Breast epithelium (tissue), 4 donors: ENCODE measurements at regions not wholly inside any gene's neighbourhood (a gene's known extent, or its start where the extent isn't known, plus 50 kb on each side); places are given as distances from the start of the nearest gene placed in this dataset.

Source experiments
- DNase-seq, 2 donors: peaks; one replicate each; pipeline ENCODE4 v3.0.0-alpha.2; 2019; ENCODE audit warnings: low spot score in 2 of 2
- H3K27ac ChIP-seq, 2 donors: fragments of 200-600 bp; sonication (generic) in 1 of 2; one replicate each; pipeline ENCODE4 v1.5.1; 2016 to 2019; ENCODE audit warnings: mild to moderate bottlenecking in 1 of 2
- H3K27me3 ChIP-seq, 2 donors: fragments of 200-600 bp; sonication (generic) in 1 of 2; one replicate each; pipeline versions ENCODE4 v1.5.1 to v1.6.0; 2017 to 2019; ENCODE audit warnings: control low read depth in 1 of 2, mild to moderate bottlenecking in 1 of 2
- H3K36me3 ChIP-seq: fragments of 200-600 bp; one replicate; pipeline ENCODE4 v1.5.1; 2019
- H3K4me1 ChIP-seq, 2 donors: fragments of 200-600 bp; sonication (generic); one replicate each; pipeline ENCODE4 v1.5.1; 2016 to 2019; ENCODE audit warnings: control low read depth in 1 of 2
- H3K4me3 ChIP-seq, 3 donors: fragments of 200-600 bp; sonication (generic); 1 replicate in 2 of 3; 2 replicates in 1 of 3; pipeline ENCODE4 v1.5.1; 2016 to 2019; ENCODE audit warnings: mild to moderate bottlenecking in 3 of 3, moderate library complexity in 2 of 3
- H3K9me3 ChIP-seq, 2 donors: fragments of 200-600 bp; sonication (generic) in 1 of 2; one replicate each; pipeline ENCODE4 v1.5.1; 2016 to 2019; ENCODE audit warnings: control low read depth in 1 of 2
- POLR2A ChIP-seq: fragments of 450-650 bp; IDR thresholded peaks from one replicate; pipeline ENCODE4 v1.6.1; 2016; ENCODE audit warnings: antibody characterized with exemption, mild to moderate bottlenecking, moderate library complexity
- POLR2AphosphoS5 ChIP-seq, 3 donors: sonication (generic); formaldehyde crosslinking; IDR thresholded peaks; one replicate each; pipeline ENCODE4 v1.6.1; 2017; ENCODE audit warnings: antibody characterized with exemption in 3 of 3
- intact Hi-C: fragments of 100-400 bp; cut with DNase I; formaldehyde crosslinking; loops from one replicate; pipeline ENCODE4 v1.15.1; 2023; ENCODE audit warnings: low total_unique reads
- TF ChIP-seq, protein P1 (sequence below), 3 donors: fragments of 450-650 bp; IDR thresholded peaks; one replicate each; pipeline ENCODE4 v1.5.1; 2016 to 2017; ENCODE audit warnings: antibody characterized with exemption in 3 of 3, mild to moderate bottlenecking in 3 of 3, moderate library complexity in 3 of 3

- Histone ChIP-seq H3K27me3 (no peaks in the 10 kb centered on the region), H3K9me3 (no peaks in the 10 kb centered on the region), H3K27ac (no peak overlapping the region), H3K4me1 (no peaks in the 10 kb centered on the region), H3K36me3 (no peaks in the 10 kb centered on the region), H3K4me3 (no peak overlapping the region)
- no peak for DNase-seq
- intact Hi-C loops = no loop called here
- no peak for TF ChIP-seq POLR2AphosphoS5 (IDR thresholded peaks at IDR 0.05)
Observed at GRCh38 chr3:152061296-152061695, 187.9 kb downstream of the SUCNR1 start.

- intact Hi-C loops = no loop called here
- no peak overlapping the region for H3K27ac ChIP-seq
Observed at GRCh38 chr3:152069871-152070270, 196.4 kb downstream of the SUCNR1 start.

DNA sequence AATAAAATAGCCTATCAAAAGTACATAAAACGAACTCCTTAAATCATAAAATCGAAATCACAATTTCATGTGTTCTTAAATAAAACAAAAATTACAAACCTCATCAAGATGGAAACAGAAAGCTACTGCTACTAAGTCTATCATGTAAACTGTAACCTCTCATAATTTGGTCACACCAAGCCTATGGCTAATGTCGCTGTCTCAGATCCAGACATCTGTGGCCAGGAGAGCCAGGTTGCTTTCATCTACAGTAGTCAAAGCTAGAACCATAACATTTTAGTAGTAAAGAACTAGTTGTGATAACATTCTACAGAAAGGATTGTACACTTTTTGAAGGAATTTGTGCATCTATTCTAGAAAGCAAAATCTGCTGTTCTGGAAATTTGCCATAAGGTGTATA is 197.4 kb upstream of the MBNL1 start:
- TF ChIP-seq POLR2AphosphoS5 (IDR thresholded peaks at IDR 0.05) = no peak
- TF ChIP-seq POLR2A = no peak
- TF ChIP-seq, protein P1, sequence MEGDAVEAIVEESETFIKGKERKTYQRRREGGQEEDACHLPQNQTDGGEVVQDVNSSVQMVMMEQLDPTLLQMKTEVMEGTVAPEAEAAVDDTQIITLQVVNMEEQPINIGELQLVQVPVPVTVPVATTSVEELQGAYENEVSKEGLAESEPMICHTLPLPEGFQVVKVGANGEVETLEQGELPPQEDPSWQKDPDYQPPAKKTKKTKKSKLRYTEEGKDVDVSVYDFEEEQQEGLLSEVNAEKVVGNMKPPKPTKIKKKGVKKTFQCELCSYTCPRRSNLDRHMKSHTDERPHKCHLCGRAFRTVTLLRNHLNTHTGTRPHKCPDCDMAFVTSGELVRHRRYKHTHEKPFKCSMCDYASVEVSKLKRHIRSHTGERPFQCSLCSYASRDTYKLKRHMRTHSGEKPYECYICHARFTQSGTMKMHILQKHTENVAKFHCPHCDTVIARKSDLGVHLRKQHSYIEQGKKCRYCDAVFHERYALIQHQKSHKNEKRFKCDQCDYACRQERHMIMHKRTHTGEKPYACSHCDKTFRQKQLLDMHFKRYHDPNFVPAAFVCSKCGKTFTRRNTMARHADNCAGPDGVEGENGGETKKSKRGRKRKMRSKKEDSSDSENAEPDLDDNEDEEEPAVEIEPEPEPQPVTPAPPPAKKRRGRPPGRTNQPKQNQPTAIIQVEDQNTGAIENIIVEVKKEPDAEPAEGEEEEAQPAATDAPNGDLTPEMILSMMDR (IDR thresholded peaks at IDR 0.05) = no peak
- H3K4me3 ChIP-seq = no peak overlapping the region
- intact Hi-C loops = no loop called here
- H3K27me3 ChIP-seq = no peaks in the 10 kb centered on the region
- DNase-seq = no peak
- no peak overlapping the region for H3K27ac ChIP-seq
- H3K4me1 ChIP-seq = no peaks in the 10 kb centered on the region
- H3K9me3 ChIP-seq = no peaks in the 10 kb centered on the region
- no peaks in the 10 kb centered on the region for H3K36me3 ChIP-seq

More at GRCh38 chr3:152069871-152070270, 196.4 kb downstream of the SUCNR1 start:
- Histone ChIP-seq H3K4me3 (no peak overlapping the region), H3K27me3 (no peaks in the 10 kb centered on the region), H3K4me1 (no peaks in the 10 kb centered on the region), H3K36me3 (no peaks in the 10 kb centered on the region), H3K9me3 (no peaks in the 10 kb centered on the region)
- no peak for DNase-seq
- TF ChIP-seq, protein P1 (IDR thresholded peaks at IDR 0.05) = no peak
- no peak for TF ChIP-seq POLR2A
- TF ChIP-seq POLR2AphosphoS5 (IDR thresholded peaks at IDR 0.05) = no peak

- intact Hi-C loops = no loop called here
- H3K4me1 ChIP-seq = no peaks in the 10 kb centered on the region
- no peaks in the 10 kb centered on the region for H3K36me3 ChIP-seq
- TF ChIP-seq, protein P1 (IDR thresholded peaks at IDR 0.05) = no peak
- TF ChIP-seq POLR2AphosphoS5 (IDR thresholded peaks at IDR 0.05) (no peak), POLR2A (no peak)
- H3K9me3 ChIP-seq = no peaks in the 10 kb centered on the region
- no peak overlapping the region for H3K4me3 ChIP-seq
- no peak overlapping the region for H3K27ac ChIP-seq
- no peak for DNase-seq
- H3K27me3 ChIP-seq = no peaks in the 10 kb centered on the region
Observed at GRCh38 chr3:152071924-152072323, 196.8 kb upstream of the MBNL1 start.

DNA sequence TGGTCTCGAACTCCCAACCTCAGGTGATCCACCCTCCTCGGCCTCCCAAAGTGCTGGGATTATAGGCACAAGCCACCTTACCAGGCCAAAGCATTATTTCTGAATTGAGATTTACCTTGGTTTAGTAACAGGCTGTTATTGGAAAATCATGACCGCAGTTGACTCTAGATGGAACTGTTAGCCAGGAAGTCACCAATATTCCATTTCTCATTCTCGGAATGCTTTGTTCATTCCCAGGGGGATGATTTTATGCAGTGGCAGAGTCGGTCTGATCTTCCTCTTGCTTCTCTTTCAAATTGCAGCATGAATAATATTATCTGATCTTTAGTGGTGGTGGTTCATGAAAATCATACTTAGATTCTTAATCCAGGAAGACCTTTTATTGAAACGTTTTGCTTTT is 195.5 kb upstream of the MBNL1 start:
- H3K9me3 ChIP-seq = no peaks in the 10 kb centered on the region
- no peak for DNase-seq
- no peak overlapping the region for H3K4me3 ChIP-seq
- H3K27me3 ChIP-seq = no peaks in the 10 kb centered on the region
- no peaks in the 10 kb centered on the region for H3K4me1 ChIP-seq
- no peaks in the 10 kb centered on the region for H3K36me3 ChIP-seq
- TF ChIP-seq POLR2AphosphoS5 (IDR thresholded peaks at IDR 0.05) (no peak), POLR2A (no peak)
- TF ChIP-seq, protein P1 (IDR thresholded peaks at IDR 0.05) = no peak
- intact Hi-C loops = no loop called here
- H3K27ac ChIP-seq = no peak overlapping the region

DNA sequence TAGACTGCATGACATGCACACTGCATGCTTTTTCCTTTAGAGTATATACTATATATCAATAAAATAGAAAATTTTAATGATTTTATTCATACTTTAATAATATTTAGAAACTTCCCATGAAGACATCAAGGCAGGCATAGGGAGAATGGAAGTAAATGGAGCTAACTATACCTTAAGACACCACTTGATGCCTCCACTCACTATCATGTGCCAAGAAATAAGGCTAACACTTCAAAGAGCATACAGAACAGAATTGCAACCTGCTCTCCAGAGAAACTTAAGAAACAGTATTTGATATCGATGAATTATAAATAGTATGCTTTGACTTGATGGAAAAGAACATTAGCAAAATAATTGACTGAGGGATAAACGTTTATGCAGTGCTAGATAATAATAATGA is 192.6 kb upstream of the MBNL1 start:
- DNase-seq = no peak
- Histone ChIP-seq H3K4me1 (no peaks in the 10 kb centered on the region), H3K27me3 (no peaks in the 10 kb centered on the region), H3K36me3 (no peaks in the 10 kb centered on the region), H3K27ac (no peak overlapping the region), H3K9me3 (no peaks in the 10 kb centered on the region), H3K4me3 (no peak overlapping the region)
- TF ChIP-seq POLR2A (no peak), POLR2AphosphoS5 (IDR thresholded peaks at IDR 0.05) (no peak)
- TF ChIP-seq, protein P1 (IDR thresholded peaks at IDR 0.05) = no peak
- intact Hi-C loops = no loop called here
